GM11168 (cell line): ENCODE measurements at regions not wholly inside any gene's neighbourhood (a gene's known extent, or its start where the extent isn't known, plus 50 kb on each side); places are given as distances from the start of the nearest gene placed in this dataset.
"Not testable (repeated sequence)": the region's sequence is repeated elsewhere in the genome, so short reads cannot be mapped to it uniquely, and the experiment has no call there.

ENCODE experiments used
- in situ Hi-C: fragments of 300-500 bp; cut with MboI; formaldehyde crosslinking; loops from one replicate; pipeline ENCODE4 v1.12.0; 2022; ENCODE audit warnings: low sequenced_read_pairs; ENCODE audit not compliant: unreplicated experiment

DNA sequence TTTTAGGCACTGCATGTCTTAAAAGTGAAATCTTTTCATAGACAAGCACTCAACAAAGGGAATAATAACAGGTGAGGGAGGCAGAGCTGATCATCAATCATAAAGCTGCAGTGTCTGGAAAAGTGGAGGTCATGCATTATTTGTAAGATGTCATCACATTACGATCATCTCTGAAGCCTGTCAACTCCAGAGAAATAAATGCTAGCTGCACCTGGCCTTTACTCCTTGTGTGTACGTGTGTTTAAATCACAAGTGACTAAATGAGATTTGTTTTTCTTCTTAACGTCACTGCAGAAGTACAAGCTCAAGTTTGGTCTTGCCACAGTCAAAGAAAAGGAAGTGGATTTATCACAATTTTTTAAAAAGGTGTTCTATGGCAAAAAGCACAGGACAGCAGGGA lies 275.5 kb upstream of the SGK1 start:
- in situ Hi-C loops, result no loop called here

GRCh38 chr6:134593024-134593423 lies 275.1 kb upstream of the SGK1 start:
- in situ Hi-C loops, result no loop called here

- in situ Hi-C loops, result no loop called here
Observed at GRCh38 chr6:134590449-134590848, 272.5 kb upstream of the SGK1 start.

GRCh38 chr6:134590004-134590403 lies 272.1 kb upstream of the SGK1 start:
- in situ Hi-C loops, result no loop called here

DNA sequence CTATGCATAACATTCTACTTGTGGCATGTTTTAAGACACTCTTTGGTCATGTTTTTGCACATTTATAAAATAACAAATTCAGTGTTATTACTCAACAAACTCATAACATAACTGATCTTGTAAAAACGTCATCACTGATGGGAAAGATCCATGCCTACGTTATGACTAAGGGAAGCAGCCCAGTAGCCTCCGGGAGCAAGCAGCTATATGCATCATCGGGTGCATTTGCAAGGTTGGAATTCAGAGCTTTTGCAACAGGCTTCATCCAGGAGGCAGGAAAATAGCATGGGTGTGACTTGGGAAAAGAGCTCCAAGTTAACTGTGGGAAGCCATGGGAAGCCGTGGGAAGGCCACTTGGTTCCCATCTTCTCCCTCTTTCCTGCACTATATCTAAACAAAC lies 271.6 kb upstream of the SGK1 start:
- in situ Hi-C loops, result loop anchor here (10.0 kb wide), 1 partner anchor 165 kb away; no protein-coding TSS in a partner anchor

GRCh38 chr6:134588267-134588666 lies 270.4 kb upstream of the SGK1 start:
- in situ Hi-C loops, result loop anchor here (10.0 kb wide), 1 partner anchor 167 kb away; no protein-coding TSS in a partner anchor

DNA sequence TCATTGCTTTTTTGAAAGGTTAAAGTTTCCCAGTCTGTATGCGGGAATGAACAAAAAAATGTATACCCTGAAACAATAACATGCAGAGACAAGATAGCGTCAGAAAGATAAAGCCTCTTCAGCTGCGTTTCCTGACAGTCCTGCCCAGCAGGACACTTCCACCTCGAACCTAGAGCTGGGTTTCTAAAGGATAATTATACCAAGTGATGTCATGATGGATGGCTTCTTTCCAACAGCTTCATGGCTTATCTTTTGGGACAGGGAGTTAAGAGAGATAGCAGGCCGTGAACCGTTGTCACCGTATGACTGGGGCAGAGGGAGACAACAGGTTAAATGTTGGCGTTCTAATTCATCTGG lies 267.6 kb upstream of the SGK1 start:
- in situ Hi-C loops, result loop anchor here (10.0 kb wide), 1 partner anchor 169 kb away; no protein-coding TSS in a partner anchor

- in situ Hi-C loops, result loop anchor here (10.0 kb wide), 1 partner anchor 170 kb away; no protein-coding TSS in a partner anchor
Observed at GRCh38 chr6:134584847-134585516, 267.1 kb upstream of the SGK1 start.

DNA sequence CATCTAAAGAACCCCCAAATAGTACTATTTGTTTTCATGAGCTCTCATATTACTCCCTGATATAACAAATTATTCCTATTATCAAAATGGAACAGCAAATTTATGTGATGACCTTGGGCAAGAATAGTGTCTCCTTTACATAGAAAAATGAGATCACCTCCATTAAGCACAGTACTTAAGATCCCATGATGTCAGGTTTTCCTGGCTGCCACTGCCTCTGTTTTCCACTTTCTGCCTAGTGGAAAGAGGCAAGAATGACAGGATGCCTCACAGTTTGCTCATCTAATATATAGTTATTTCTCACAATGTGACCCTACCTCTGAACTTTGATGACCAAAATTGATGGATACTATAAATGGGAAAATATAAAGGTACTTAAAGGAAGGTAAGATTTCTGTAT lies 260.1 kb upstream of the SGK1 start:
- in situ Hi-C loops, result no loop called here

GRCh38 chr6:134575221-134575620 lies 257.3 kb upstream of the SGK1 start:
- in situ Hi-C loops, result no loop called here

DNA sequence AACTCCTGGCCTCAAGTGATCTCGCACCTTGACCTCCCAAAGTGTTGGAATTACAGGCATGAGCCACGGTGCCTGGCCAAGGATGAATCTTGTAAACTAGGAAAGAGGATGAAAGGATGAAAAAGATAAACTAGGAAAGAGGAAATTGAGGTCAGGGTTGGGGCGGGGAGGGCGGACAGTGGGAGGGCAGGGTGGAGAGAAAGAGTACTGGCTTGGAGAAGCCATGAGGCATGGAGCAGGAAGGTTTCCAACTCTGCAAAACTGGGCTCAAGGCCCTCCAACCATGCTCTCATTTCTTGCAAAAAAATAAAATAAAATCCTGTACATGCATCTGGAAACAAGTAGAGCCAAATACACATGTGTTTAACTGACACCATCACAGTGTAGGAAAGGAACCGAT lies 256.6 kb upstream of the SGK1 start:
- in situ Hi-C loops, result no loop called here

- in situ Hi-C loops, result not testable (repeated sequence)
Observed at GRCh38 chr6:134569996-134570395, 252.1 kb upstream of the SGK1 start.

GRCh38 chr6:134564705-134565104 lies 246.8 kb upstream of the SGK1 start:
- in situ Hi-C loops, result no loop called here

- in situ Hi-C loops, result no loop called here
Observed at GRCh38 chr6:134560019-134560418, 242.1 kb upstream of the SGK1 start.

GRCh38 chr6:134557509-134557908 lies 239.6 kb upstream of the SGK1 start:
- in situ Hi-C loops, result no loop called here

DNA sequence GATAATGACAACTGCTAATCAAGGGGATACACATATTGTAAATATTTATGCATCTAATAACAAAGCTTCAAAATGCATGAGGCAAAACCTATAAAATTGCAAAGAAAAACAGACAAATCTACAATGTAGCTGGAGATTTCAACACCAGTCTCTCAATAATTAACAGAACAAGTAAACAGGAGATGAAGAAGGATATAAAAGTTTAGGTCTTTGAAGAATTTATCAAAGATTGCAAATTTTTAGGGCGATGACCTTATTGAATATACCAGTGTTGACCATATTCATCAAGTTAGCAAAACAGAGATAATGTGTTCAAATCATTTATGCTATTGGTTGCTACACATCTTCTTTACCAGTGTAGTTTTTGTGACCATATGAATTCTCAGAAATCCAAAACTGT lies 237.8 kb upstream of the SGK1 start:
- in situ Hi-C loops, result no loop called here

DNA sequence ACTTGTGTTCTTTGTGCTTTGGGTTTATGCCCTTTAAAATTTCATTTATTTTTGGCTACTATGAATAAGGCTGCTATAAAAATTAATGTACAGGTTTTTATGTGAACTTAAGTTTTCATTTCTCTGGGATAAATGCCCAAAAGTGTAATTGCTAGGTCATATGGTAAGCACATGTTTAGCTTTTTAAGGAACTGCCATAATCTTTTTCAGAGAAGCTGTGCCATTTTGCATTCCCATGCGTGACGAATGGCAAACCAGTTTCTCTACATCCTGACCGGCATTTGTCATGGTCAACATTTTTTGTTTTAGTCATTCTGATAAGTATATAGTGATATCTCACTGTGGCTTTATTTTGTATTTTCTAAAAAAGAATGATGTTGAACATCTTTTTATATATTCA lies 236.0 kb upstream of the SGK1 start:
- in situ Hi-C loops, result no loop called here

DNA sequence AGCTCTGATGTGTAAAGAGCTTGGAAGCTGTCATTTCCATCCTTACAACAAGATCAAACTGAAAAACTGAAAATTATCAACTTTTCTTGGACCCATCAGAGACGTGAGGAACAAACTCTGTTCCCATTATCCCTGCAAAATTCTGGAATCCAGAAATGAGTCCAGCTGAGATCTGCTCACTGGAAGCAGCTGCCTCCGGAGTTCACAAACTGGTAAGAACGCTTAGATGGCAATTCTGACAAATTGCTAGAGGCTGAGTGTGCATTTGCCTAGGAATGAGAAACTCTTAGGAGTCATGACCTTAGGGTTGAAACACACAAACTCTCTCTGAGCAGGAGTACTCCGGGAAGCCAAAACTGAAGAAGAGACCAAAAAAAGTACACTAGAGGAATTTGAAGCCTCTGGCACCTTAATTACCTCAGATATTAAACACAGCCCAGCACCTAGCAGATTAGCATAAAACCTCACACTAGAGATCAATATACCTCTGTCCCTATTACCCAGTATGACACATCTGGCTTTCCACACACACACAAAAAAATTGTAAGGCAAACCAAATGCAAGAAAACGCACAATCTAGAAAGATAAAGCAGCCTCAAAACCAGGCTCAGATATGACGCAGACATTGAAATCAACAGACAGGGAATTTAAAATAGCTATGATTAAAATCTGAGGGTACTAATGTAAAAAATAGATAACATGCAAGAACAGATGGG lies 233.5 kb upstream of the SGK1 start:
- in situ Hi-C loops, result no loop called here

GRCh38 chr6:134550604-134551003 lies 232.7 kb upstream of the SGK1 start:
- in situ Hi-C loops, result no loop called here

- in situ Hi-C loops, result no loop called here
Observed at GRCh38 chr6:134549854-134550253, 231.9 kb upstream of the SGK1 start.

DNA sequence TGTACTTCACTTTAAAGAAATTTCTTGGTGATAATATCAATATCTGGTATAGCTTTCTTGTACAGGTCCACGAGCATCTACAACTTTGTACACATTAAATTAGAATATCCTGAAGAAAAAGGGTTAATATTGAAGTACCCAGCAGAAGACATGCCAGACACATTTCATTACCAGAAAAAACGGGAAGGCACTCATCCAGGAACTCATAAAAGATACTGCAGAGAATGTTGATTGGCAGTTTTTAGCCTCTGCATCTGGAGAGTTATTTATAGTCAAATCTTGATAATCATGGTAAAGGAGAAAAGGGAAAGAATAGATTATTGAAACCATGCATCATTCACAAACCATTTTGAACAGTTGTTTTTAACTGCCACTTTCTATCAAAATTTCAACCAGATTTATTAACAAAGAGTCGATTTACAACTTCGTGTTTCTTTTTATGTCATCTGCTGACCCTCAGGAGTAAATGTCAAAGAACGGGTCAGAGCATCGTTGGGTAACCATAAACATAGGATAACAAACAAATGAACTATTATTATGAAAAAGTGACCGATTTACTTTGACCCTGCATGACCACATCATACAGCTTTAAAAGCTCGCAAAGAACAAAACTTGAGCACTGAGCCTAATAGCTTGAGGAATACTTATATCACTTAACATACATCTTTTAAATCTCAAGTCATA lies 229.2 kb upstream of the SGK1 start:
- in situ Hi-C loops, result no loop called here
